ENCODE measurements at regions not wholly inside any gene's neighbourhood (a gene's known extent, or its start where the extent isn't known, plus 50 kb on each side); places are given as distances from the start of the nearest gene placed in this dataset.

DNA sequence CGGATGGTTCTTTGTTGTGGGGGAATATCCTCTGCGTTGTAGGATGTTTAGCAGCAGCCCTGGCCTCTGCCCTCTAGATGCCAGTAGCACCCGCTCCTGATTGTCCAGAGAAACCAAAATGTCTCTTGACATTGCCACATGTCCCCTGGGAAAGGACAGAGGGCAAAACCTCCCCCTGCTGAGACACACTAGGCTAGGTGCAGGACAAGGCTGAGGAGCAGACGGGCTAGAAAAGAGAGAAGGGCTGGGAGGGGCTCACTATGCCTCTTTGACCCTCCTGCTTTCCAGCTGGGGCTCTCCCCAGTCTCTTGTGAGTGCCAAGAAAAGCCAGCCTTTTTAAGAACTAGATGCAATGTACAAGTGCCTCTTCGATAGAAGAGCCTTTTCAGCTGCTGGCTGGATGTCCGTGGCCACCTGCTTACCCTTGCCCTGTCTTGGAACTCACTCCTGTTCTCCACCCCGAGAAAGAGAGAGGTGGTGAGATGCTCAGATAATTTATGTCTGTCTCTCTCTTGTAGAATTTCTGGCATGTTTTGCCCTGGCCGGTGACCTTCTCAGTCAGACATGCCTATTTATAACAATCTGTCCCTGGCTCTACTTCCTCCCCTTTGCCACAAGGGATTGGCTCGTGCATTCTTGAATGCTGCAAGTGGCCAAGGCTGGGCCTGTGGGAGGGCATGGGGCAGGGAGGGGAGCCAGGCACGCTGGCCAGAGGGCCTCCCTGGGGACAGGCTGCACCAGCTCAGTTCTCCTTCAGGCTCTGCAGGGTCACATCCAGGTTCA, 142.6 kb downstream of the RPLP1 start:
- intact Hi-C loops (cut with DNase I): loop anchor here (10.0 kb wide), 1 partner anchor 510 kb away; no protein-coding TSS in a partner anchor
- Histone ChIP-seq H3K36me3 (no peaks in the 10 kb centered on the region), H3K27ac (peak overlapping the region; percentile 83 to 90 (median 85)), H3K4me3 (replicated peaks in 1 of 3) (no peak overlapping the region), H3K27me3 (no peaks in the 10 kb centered on the region), H3K9me3 (no peaks in the 10 kb centered on the region), H3K4me1 (peaks cover 34 to 35% of the 10 kb centered on the region in 2 donors)
- TF ChIP-seq POLR2A (IDR thresholded peaks at IDR 0.05): no peak
- TF ChIP-seq, protein P1, sequence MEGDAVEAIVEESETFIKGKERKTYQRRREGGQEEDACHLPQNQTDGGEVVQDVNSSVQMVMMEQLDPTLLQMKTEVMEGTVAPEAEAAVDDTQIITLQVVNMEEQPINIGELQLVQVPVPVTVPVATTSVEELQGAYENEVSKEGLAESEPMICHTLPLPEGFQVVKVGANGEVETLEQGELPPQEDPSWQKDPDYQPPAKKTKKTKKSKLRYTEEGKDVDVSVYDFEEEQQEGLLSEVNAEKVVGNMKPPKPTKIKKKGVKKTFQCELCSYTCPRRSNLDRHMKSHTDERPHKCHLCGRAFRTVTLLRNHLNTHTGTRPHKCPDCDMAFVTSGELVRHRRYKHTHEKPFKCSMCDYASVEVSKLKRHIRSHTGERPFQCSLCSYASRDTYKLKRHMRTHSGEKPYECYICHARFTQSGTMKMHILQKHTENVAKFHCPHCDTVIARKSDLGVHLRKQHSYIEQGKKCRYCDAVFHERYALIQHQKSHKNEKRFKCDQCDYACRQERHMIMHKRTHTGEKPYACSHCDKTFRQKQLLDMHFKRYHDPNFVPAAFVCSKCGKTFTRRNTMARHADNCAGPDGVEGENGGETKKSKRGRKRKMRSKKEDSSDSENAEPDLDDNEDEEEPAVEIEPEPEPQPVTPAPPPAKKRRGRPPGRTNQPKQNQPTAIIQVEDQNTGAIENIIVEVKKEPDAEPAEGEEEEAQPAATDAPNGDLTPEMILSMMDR (IDR thresholded peaks at IDR 0.05): peak in 1 of 6 experiments; percentile 10
- DNase-seq: peak; percentile 67 to 73
- 5 to 11% methylated on average over 10 of the region's 10 CpGs for WGBS, 2 donors

DNA sequence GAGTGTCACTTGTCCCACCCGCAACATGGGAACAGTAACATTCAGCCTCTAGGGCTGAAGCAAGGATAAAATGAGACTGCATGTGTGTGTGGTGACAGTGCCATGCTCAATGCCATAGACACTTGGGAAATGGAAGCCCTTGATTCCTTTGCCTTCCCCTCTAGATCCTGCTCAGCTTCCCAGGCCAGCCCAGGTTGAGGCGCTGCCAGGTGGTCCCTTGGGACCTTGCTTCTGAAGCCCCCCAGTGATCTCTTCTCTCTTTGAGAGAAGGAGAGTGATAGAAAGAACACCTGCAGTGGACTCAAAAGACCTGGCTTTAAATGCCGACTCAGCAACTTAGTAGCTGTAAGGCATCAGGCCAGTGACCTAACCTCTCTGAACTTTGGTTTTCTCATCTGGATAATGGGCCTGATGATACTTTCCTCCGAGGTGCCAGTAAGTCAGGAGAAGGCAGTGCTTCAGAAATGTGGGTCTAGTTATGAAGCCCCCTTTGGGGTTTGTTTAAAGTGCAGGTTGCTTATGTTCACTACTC, 144.5 kb downstream of the RPLP1 start:
- TF ChIP-seq POLR2A (IDR thresholded peaks at IDR 0.05): no peak
- TF ChIP-seq, protein P1 (IDR thresholded peaks at IDR 0.05): no peak
- intact Hi-C loops (cut with DNase I): loop anchor here (10.0 kb wide), 1 partner anchor 508 kb away; no protein-coding TSS in a partner anchor
- H3K4me3 ChIP-seq (replicated peaks in 1 of 3): no peak overlapping the region
- no peaks in the 10 kb centered on the region for H3K27me3 ChIP-seq
- H3K9me3 ChIP-seq: no peaks in the 10 kb centered on the region
- no peak for DNase-seq
- peaks cover 29 to 34% of the 10 kb centered on the region in 2 donors for H3K4me1 ChIP-seq
- H3K27ac ChIP-seq: no peak overlapping the region
- 93 to 96% methylated on average over 4 of the region's 4 CpGs for WGBS, 2 donors
- H3K36me3 ChIP-seq: no peaks in the 10 kb centered on the region

DNA sequence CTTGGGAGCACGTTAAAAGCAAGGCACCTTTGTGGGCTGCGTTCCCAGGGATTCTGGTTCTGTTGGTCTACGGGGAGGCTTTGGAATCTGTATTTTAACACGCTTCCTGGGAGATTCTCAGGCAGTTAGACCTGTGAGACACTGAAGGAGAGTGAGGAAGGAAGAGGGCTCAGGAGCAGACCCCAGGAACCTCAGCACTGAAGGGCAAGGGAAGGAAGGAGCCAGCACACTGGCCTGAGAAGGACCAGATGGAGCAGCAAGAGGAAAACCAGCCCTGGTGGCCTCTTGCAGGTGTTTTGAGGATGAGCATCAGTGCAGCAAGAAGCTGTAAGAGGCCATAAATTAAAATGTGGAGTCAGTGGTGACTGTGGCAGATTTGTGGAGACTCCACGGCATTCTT, 146.7 kb downstream of the RPLP1 start:
- Histone ChIP-seq H3K9me3 (no peaks in the 10 kb centered on the region), H3K27me3 (no peaks in the 10 kb centered on the region), H3K4me3 (replicated peaks in 1 of 3) (no peak overlapping the region), H3K27ac (no peak overlapping the region), H3K4me1 (peaks cover 24 to 26% of the 10 kb centered on the region in 2 donors), H3K36me3 (no peaks in the 10 kb centered on the region)
- DNase-seq: no peak
- intact Hi-C loops (cut with DNase I): loop anchor here (10.0 kb wide), 1 partner anchor 506 kb away; no protein-coding TSS in a partner anchor
- WGBS, 2 donors: 91% methylated on average over 5 of the region's 5 CpGs
- TF ChIP-seq POLR2A (IDR thresholded peaks at IDR 0.05): no peak
- TF ChIP-seq, protein P1 (IDR thresholded peaks at IDR 0.05): no peak

DNA sequence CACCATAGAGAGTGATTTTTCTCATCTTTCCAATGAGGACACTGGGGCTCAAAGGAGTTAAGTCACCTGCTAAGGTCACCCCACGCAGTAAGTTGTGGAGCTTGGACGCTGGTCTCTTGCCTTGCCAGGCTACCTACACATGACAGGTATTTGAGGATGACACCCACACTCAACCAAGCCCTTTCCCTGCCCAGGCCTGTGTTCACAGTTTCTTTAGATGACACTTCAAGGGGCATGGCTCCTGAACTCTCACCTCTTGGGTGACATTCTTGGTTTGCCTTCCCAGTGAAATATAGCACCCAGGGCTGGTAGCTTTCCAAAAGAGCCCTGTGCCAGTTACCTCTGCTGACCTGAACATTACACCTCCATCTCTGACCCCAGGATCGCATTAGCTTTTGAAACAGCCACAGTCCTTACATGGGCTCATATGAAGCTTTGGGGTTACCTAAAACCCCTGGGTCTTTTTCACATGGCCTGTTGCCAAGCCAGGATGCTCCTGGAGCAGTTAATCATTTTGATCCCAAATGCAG, 148.0 kb downstream of the RPLP1 start:
- Histone ChIP-seq H3K4me1 (peaks cover 12% of the 10 kb centered on the region in 2 donors), H3K27ac (no peak overlapping the region), H3K9me3 (no peaks in the 10 kb centered on the region), H3K36me3 (no peaks in the 10 kb centered on the region), H3K27me3 (no peaks in the 10 kb centered on the region), H3K4me3 (replicated peaks in 1 of 3) (no peak overlapping the region)
- DNase-seq: no peak
- WGBS, 2 donors: 92 to 100% methylated on average over 1 to 3 of the region's 3 CpGs
- intact Hi-C loops (cut with DNase I): no loop called here
- TF ChIP-seq, protein P1 (IDR thresholded peaks at IDR 0.05): no peak
- TF ChIP-seq POLR2A (IDR thresholded peaks at IDR 0.05): no peak

Data from thyroid gland (tissue), 4 donors.